ENCODE measurements at regions not wholly inside any gene's neighbourhood (a gene's known extent, or its start where the extent isn't known, plus 50 kb on each side); places are given as distances from the start of the nearest gene placed in this dataset.
"Not testable (repeated sequence)": the region's sequence is repeated elsewhere in the genome, so short reads cannot be mapped to it uniquely, and the experiment has no call there.

DNA sequence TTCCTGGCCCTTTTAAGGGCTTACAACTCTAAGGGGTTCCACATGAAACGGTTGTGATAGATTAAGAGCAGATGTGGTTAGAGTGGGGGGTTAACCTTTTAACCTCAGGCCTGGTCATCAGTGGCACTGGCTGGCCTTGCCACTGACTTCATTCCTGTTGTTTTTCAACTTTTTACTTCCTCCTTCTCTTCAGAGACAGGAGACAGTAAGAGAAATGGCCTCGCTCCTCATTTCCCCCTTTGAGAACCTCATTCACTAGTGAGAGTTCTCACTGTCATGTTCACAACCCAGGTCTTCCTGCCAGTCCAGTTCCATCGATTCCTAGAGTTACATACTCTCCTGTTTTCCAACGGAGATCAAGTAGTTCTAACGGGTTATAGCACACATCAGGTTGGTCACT is 101.6 kb upstream of the SLC1A4 start:
- no peak for DNase-seq

DNA sequence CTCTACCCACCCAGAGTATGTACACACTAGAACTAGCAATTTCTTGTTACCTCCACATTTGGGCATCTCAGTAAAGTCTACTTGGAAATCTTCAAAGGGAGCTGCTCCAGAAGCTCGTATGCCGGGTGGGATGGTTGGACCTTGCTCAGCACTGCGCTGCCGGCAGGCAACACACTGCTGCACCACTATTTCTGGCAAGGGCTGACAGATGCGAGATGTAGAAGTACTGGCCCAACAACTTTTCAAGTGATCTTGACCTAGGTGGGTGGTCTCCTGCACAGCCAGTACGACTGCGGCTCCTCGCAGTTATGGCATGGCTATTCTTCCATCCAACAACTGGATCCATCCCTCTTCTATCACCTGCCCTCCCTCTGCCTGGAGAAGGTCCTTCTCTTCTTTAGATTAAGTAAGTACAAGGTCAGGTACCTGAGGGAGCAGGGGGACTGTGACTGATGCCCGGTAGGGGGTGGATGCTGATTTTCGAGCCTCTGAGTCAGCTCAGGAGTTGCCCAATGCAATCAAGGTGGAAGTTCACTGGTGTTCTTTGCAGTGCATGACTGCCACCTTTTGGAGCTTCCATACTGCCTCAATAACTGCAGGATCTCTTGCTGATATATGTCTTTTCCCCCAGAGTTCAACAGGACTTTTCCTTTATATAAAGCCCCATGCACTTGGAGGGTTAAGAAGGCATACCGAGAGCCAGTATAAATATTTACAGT is 100.4 kb upstream of the SLC1A4 start:
- DNase-seq = no peak

DNA sequence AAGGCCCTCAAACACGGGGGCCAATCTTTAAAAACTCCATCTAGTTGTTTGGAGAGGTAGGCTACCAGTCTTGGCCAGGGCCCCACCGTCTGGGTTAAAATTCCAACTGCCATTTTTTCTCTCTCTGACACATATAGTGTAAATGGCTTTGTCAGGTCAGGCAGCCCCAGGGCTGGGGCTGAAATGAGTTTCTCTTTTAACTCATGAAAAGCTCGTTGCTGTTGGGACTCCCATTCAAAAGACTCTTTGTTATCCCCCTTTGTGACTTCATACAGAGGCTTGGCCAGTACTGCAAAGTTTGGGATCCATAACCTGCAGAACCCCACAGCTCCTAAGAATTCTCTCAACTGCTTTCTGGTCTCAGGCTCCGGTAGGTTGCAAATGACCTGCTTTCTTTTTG is 99.4 kb upstream of the SLC1A4 start:
- DNase-seq = no peak

DNA sequence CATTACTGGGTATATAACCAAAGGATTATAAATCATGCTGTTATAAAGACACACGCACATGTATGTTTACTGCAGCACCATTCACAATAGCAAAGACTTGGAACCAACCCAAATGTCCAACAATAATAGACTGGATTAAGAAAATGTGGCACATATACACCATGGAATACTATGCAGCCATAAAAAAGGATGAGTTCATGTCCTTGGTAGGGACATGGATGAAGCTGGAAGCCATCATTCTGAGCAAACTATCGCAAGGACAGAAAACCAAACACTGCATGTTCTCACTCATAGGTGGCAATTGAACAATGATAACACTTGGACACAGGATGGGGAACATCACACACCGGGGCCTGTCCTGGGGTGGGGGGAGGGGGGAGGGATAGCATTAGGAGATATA is 92.6 kb upstream of the SLC1A4 start:
- not testable (repeated sequence) for DNase-seq

DNA sequence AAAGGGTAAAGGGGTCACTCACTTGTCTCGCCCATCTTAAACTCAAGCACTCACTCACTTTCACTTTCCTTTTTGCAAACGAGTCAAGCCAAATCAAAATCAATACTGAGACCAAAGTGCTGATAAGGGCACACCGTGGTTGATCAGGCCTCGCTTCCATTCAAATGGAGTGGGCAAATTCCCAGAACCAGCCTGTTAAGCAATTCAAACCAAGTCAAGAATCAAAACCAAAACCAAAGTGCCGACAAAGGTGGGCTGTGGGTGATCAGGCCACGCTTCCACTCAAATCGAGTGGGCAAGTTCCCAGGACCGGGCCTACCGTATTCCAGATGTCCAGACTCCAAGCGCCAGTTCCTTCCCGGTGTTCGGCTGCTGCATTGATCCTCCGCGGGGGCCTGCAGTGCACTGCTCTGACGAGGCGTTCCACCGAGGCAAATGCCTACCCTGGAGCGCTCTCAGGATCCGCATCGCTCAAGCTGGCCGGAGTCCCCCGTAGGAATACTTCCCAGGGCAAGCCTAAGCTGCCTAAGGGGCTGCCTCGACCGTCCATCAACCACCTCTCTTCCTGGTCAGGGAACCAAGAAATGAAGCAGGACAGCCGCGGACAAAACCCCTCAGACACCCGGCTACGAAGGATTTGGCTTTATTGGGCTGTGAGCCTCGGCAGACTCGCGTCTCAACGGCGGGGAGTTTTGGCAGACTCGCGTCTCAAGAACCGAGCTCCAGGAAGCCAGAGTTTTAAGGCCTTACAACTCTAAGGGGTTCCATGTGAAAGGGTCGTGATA is 89.9 kb upstream of the SLC1A4 start:
- DNase-seq = no peak

DNA sequence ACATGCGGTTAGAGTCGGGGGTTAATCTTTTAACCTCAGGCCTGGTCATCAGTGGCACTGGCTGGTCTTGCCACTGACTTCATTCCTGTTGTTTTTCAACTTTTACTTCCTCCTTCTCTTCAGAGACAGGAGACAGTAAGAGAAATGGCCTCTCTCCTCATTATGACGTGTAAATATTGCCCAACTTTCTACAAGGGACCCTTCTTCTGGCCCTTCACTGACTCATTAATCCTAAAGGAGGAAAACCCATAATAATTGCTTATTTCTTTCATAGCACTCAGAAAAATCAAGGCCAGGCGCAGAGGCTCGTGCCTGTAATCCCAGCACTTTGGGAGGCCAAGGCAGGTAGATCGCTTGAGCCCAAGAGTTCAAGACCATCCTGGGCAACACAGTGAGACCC is 89.3 kb upstream of the SLC1A4 start:
- not testable (repeated sequence) for DNase-seq

DNA sequence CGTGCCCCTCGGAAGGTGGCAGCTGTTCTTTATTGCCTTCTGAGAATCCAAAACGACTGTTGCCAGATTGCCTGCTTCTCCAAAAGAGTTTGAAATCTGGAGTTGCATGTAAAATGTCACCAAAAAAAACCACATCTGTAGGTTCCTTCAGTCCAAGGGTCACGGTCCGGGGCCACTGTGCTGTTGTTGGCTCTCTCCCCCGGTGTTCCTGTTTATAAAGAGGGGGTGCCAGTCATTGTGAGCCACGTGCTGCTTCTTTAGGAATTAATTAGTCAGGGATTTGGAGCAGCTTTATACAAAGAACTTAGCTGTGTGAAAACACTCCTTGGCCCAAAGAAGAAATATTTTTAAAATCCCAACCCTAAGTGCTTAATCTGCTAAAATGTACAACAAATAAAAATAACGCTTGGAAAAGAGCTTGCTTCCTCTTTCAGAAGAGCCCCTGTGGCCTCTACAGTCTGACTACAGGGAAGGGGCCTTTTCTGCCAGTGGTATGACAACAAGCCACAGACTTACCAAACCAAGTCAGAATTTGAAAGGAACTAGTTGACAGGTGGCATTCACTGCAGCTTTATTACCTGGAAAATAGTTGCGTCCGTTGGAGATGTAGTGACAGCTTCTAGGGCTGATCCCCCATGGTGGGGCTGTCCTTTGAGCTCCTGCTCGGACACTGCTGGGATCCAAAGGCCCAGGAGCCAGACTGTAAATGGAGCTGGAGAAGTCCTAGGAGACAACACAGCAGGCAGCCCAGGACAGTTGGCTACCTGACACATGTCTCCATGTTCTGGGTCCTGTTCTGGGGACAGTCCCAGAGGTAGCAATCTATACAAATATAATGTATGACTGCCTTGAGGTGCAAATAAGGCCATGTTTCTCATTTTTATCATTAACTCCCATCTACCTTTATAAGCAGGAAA is 84.5 kb upstream of the SLC1A4 start:
- DNase-seq = no peak

DNA sequence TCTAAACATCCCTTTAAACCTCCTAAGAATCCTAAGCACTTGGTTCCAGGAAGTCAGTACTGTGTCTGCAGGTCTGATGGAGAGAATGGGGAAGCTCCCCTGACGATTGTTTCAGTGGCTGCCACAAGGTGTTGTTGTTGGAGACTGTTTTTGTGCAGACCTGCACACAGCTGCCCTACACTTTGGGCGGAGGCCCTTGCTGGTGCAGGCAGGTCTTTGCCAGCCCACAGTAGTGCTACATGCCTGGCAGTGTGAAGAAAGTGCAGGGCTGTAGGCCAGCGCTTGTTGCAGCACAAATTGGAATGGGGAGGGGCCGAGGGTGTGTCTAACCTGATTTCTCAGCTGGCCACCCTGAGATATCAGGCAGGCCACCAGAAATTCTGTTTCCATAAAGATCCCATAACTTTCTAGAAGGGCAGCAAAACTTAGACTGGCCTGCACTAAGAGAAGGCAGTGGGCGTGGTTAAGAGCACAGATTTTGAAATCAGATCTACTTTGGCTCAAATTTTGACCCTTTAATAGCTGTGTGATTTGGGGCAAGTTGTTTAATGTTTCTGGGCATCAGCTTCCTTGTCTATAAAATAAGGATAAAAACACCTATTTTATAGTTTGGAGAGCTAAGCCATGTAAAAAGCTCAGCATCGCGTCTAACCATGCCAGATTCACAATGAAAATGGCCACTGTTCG is 83.7 kb upstream of the SLC1A4 start:
- no peak for DNase-seq

DNA sequence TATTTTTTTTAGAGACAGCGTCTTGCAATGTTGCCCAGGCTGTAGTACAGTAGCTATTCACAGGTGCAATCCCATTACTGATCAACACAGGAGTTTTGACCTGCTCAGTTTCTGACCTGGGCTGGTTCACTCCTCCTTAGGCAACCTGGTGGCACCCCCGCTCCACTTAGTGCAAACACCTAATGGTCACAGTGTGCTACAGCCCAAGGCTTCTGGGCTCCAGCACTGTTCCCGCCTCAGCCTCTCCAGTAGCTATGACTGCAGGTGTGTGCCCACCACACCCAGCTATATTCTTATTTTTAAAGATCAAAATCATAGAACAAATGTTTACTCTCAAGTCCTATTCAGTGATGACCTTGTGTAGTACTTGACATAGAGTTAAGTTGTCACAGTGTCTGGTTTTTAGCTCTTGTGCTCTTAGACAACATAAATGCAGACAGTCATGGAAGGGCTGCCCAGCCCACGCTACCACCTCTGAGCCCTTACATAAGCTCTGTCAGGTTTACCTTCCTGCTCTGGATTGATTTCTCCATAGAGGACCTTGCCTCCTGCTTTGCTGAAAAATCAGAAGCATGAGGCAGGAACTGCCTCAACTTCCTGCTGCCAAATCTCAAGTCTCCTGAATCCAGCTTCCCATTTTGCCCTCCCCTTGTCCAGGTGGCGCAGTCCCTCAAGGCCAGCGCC is 82.2 kb upstream of the SLC1A4 start:
- DNase-seq = no peak

DNA sequence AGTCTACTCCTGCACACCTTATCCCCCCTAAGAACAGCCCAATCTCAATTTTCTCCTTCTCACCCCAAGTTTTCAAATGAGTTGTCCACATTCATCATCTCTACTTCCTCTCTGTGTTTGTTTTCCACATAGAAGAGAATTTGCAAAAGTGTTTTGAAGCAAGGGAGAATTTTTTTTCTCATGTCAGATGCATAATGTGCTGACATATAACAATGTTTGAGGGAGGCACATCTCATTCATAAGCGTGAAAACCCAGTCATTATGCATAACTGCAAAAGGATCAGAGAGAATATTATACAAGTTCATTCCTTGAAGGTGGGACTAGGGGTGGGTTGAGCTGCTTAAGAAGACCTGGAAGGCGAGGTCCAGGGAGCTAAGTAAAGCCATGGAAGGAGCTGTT is 80.8 kb upstream of the SLC1A4 start:
- no peak for DNase-seq

DNA sequence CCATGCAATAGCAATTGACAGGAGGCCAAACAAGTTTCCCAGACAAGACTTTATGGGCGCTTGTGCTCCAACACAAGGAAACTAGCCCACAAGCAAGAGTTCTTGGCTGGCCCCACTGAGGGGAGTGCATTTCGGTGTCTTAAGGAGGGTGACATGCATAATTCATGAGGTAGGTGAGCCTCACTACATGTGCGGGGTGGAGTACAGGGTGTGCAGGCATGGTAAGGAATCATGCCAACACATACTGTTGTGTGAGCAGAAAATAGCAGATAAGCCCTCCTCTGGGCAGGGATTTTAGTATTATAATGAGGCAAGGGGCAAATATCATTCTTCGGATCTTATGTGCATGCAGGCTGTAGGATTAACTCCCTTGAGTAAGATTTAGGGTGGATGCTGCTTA is 78.7 kb upstream of the SLC1A4 start:
- DNase-seq = no peak

DNA sequence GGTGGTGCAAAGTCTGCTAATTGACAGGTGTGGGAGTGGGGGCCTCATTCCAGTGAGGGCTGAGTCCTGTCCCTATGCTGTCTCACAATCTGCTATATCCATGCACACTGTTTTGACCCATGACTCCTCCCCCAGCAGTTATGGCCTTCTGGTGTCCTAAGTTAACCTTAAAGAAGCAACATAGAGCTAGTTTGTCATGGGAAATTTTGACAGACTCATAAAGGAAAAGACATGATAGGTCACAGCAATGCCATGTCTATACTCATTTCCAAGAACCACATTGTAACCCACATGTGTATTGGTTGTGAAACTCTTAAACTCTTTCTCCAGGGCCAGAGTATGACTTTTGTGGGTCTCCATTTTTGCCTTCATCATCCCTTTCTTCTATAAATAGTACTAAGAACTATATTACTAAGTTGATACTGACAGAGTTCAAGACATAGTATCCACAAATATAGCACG is 78.2 kb upstream of the SLC1A4 start:
- DNase-seq = no peak

DNA sequence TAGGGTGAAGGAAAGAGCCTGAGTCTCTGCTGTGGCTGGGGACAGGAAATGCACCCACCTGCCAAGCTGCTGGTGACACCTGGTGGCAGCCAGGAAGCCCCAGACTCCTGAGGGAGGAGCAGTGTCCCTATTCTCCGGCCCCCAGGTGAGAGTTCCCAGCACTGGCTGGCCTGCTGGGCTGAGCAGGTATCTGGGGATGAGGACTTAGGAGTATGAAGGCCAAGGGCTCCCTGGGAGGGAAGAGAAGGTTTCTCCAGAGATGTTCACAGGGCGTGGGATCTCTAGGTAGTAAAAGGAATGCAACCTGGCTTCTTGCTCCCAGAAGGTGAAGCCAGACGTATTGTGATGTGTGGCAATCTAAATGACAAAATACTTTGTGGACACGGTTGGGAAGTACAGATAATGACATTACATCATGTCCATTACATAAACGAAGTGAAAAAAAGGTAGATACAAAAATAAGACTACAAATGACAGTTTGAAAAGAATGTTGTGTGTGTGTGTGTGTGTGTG is 75.8 kb upstream of the SLC1A4 start:
- DNase-seq = no peak

DNA sequence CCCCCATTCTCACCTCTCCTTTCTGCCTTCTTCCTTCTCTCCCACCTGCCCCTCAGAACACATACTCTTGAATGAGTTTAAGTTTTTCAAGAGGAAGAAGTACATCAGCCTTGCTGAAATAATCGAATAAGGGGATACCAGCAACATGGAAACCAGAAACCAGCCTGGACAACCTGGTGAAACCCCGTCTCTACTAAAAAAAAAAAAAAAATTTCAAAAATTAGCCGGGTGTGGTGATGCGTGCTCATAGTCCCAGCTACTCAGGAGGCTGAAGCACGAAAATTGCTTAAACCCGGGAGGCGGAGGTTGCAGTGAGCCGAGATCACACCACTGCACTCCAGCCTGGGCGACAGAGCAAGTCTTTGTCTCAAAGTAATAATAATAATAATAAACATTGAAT is 75.0 kb upstream of the SLC1A4 start:
- no peak for DNase-seq

DNA sequence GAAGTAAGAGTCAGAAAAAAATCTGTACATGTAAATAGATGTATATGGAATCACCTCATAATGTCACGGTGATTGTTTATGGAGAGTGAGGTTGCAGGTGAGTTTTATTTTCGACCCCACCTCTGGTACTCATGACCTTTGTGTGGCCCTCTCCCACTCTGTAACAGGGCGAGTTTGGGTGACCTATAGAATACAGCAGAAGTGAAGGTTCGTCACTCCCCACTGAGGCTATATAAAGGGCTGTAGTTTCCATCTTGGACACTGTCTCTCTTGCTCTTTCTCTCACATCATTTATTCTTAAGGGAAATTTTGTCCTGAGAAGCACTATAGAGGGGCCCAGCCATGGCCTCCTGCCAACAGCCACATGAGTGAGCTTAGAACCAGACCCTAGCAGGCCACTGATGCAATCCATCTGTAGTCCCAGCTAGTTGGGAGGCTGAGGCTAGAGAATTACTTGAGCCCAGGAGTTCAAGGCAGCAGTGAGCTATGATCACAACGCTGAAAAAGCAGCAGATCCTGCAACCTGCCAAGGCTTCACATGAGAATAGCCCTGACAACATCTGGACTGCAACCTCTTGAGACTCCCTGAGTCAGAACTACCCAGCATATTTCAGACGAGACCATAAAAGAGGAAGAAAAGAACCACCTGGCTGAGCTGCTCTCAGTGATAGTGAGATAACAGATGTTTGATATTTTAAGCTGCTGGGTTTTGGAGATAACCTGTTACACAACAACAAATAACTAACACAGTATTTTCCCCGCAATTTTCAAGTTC is 74.3 kb upstream of the SLC1A4 start:
- no peak for DNase-seq

DNA sequence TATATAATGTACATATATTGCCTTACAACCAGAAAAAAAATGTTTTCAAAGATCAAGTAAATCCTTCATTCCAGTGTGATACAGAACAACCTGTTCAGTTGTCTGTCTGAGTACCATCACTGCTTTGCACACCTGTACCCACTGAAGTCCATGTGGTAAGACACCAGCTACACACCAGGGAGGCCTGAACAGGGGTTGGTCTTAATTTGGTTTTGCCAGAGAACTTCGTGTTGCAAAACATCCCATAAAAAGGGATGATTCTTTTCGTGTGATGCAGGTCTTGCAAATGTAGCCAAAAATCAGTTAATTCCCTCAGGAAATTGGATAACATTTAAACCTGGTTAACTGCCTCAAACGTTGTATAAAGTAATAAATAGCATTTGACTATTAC is 73.7 kb upstream of the SLC1A4 start:
- DNase-seq = no peak

DNA sequence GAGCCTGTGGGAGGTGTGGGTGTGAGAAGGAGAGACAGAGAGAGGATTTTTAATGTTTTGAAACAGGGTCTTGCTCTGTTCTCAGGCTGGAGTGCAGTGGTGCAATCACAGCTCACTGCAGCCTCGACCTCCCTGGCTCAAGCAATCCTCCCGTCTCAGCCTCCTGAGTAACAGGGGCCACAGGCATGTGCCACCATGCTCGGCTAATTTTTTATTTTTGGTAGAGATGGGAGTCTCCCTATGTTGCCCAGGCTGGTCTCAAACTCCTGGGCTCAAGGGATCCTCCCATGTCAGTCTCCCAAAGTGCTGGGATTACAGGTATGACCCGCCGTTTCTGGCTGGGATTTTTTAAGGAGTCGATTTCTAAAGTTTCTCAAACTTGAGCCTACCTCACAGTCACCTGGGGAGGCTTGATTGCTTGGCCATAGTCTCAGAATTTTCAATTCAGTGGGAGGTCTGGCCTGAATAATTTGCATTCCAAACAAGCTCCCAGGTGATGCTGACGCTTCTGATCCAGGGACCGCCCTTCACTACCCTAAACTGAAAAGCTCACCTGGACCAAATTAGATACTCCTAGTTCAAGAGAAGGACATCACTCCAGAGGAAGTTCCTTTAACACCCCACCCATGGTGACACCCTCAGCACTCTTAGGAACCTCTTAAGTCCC is 70.8 kb upstream of the SLC1A4 start:
- no peak for DNase-seq

DNA sequence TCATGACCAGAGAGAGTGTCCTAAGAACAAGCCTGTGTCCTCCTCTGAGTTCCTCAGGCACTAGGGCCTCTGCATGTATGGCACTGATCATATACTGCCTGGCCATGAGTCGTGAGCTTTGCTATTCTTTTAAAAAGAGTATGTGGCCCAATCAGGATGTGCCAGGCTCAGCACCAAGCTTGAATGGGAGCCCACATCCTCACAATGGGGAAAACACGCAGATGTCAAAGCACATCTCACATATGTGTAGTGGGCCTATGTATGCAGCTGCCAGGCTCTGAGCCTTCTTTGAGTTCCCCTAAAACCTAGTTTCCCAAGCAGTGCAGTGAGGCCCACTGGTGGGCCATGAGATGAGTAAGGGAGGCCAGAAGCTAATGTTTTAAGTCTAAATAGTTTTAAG is 69.9 kb upstream of the SLC1A4 start:
- DNase-seq = no peak

DNA sequence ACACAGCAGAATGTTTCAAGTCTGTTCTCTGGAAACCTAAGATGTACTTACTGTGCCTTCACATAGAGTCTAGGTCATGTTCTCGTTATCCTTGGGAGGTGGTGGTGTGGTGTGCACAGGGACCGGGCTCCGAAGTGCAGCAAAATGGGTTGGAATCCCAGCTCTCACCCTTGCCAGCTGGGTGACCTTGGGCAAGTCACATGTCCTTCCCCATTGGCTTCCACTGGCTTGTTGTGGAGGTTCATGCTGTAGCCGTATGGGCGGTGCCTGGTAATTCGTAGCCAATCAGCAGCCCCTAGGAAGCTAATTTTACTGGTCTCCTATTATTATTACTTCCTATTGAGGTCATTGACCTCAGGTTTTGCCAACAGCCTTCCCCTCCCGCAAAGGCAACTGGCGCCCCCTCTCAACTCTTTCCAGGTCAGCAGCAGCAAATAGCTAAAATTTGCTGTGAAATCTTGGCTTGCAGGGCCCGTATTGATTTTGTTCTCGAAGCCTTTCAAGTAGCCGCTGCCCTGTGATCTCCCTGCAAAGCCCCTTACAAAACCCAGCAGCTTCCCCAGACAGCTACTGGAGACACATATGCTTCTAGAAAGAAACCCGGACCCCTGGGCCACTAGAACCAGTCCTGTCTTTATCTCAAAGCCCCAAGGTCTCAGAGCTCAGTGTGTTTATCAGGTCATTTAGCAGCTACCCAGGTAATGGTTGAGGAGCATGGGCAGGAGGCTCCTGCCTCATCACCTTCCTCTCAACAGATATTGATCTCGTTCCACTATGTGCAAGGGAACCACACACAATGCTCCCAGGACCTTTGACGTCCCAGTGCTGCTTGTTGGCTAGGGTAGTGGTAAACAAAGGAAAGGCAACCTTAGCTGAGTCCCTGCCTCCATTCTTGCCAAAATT is 66.5 kb upstream of the SLC1A4 start:
- DNase-seq = no peak

DNA sequence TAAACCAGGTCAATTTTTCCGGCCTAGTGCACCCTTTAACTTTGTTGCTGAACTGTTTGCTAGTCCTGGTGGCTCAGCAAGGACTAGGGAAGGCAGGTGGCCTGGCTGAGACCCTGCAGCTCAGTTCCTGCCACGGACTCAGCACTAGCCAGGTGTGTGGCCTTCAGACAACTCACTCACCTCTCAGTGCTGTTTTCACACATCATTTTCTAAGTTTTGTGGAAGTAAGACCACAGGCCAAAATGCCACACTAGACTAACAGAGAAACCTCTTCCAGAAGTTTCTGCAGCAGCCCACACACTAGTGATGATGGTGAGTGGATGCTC is 65.9 kb upstream of the SLC1A4 start:
- DNase-seq = no peak
